IMR-90 (cell line): ENCODE measurements at regions not wholly inside any gene's neighbourhood (a gene's known extent, or its start where the extent isn't known, plus 50 kb on each side); places are given as distances from the start of the nearest gene placed in this dataset.

Experiments used
- ATAC-seq: fragments of 200-7000 bp; cut with Tn5 transposase; 2 replicates; pipeline ENCODE4 v1.9.1; 2020; ENCODE audit warnings: low read depth, mild to moderate bottlenecking, moderate library complexity
- BruUV-seq: library from RNA; stranded (reverse); fragments of 400-500 nt; replicated peaks from 2 replicates; lab custom pipeline; 2021; lab: Mats Ljungman, UMichigan
- CTCF ChIA-PET: fragments of 300-600 bp; formaldehyde crosslinking; extraction: SDS; loops from one replicate; lab custom pipeline; 2021; ENCODE audit warnings: antibody characterized with exemption; lab: Yijun Ruan, JAX
- POLR2A ChIA-PET: fragments of 300-600 bp; sonication (Branson Sonifier 250); formaldehyde crosslinking; loops from one replicate; lab custom pipeline; 2022; ENCODE audit warnings: antibody characterized with exemption; ENCODE audit not compliant: unreplicated experiment; lab: Charles Lee
- DNase-seq: peaks from one replicate; pipeline ENCODE4 v3.0.0; 2013
- H2AFZ ChIP-seq: replicated peaks from 2 replicates; pipeline ENCODE3; 2013; ENCODE audit warnings: low read length, mild to moderate bottlenecking; ENCODE audit not compliant: poor library complexity
- H2AK5ac ChIP-seq: 2 replicates; pipeline ENCODE4 v1.6.1; 2013; ENCODE audit warnings: low read depth, low read length, inconsistent platforms
- H2AK9ac ChIP-seq: replicated peaks from 2 replicates; pipeline ENCODE3; 2013; ENCODE audit warnings: mild to moderate bottlenecking, low read depth, low read length, moderate library complexity; ENCODE audit not compliant: poor library complexity
- H2BK120ac ChIP-seq: 2 replicates; pipeline ENCODE4 v1.6.1; 2013; ENCODE audit warnings: low read depth, low read length, inconsistent platforms
- H2BK15ac ChIP-seq: 3 replicates; pipeline ENCODE4 v1.6.1; 2013; ENCODE audit warnings: low read depth, low read length, inconsistent platforms
- H2BK20ac ChIP-seq: 2 replicates; pipeline ENCODE4 v1.6.1; 2013; ENCODE audit warnings: low read depth, mild to moderate bottlenecking, inconsistent platforms, low read length, moderate library complexity
- H2BK5ac ChIP-seq: 2 replicates; pipeline ENCODE4 v1.6.1; 2013; ENCODE audit warnings: mild to moderate bottlenecking, low read depth, low read length, inconsistent platforms; ENCODE audit not compliant: poor library complexity, severe bottlenecking
- H3K14ac ChIP-seq: replicated peaks from 2 replicates; pipeline ENCODE4 v1.6.1; 2013; ENCODE audit warnings: low read depth, low read length, inconsistent platforms
- H3K18ac ChIP-seq: 2 replicates; pipeline ENCODE4 v1.6.1; 2013; ENCODE audit warnings: low read depth, low read length, control low read depth
- H3K23ac ChIP-seq: 2 replicates; pipeline ENCODE4 v1.6.1; 2013; ENCODE audit warnings: low read depth, low read length, inconsistent platforms
- H3K27ac ChIP-seq: 2 replicates; pipeline ENCODE4 v1.5.1; 2013; ENCODE audit warnings: mild to moderate bottlenecking, control low read depth, low read length; ENCODE audit not compliant: insufficient read depth
- H3K27me3 ChIP-seq: 2 replicates; pipeline ENCODE4 v1.6.1; 2013; ENCODE audit warnings: low read length; ENCODE audit not compliant: control insufficient read depth, insufficient read depth
- H3K36me3 ChIP-seq: 2 replicates; pipeline ENCODE4 v1.6.1; 2013; ENCODE audit warnings: low read length, mixed read lengths; ENCODE audit not compliant: control insufficient read depth, insufficient read depth
- H3K4ac ChIP-seq: 2 replicates; pipeline ENCODE4 v1.6.1; 2013; ENCODE audit warnings: low read depth, low read length, inconsistent platforms
- H3K4me1 ChIP-seq: 2 replicates; pipeline ENCODE4 v1.6.1; 2013; ENCODE audit warnings: low read length, mixed read lengths; ENCODE audit not compliant: control insufficient read depth, insufficient read depth
- H3K4me2 ChIP-seq: 2 replicates; pipeline ENCODE4 v1.6.1; 2013; ENCODE audit warnings: low read depth, mild to moderate bottlenecking, control low read depth, low read length, moderate library complexity
- H3K4me3 ChIP-seq: 2 replicates; pipeline ENCODE4 v1.5.1; 2013; ENCODE audit warnings: low read depth, mild to moderate bottlenecking, control low read depth, low read length, moderate library complexity; ENCODE audit not compliant: insufficient read depth
- H3K56ac ChIP-seq: 2 replicates; pipeline ENCODE4 v1.6.1; 2013; ENCODE audit warnings: low read length, inconsistent platforms; ENCODE audit not compliant: insufficient read depth; ENCODE audit errors: extremely low read depth
- H3K79me1 ChIP-seq, 2 experiments: 2 replicates each; pipeline ENCODE4 v1.6.1; 2013; ENCODE audit warnings: low read length in 2 of 2, inconsistent platforms in 1 of 2, low read depth in 1 of 2
- H3K9ac ChIP-seq: 2 replicates; pipeline ENCODE4 v1.6.1; 2013; ENCODE audit warnings: low read depth, low read length, control low read depth
- H3K9me1 ChIP-seq: 2 replicates; pipeline ENCODE4 v1.6.1; 2013; ENCODE audit warnings: low read length, inconsistent platforms; ENCODE audit not compliant: insufficient read depth
- H3K9me3 ChIP-seq: 2 replicates; pipeline ENCODE4 v1.6.1; 2013; ENCODE audit warnings: low read length; ENCODE audit not compliant: control insufficient read depth, insufficient read depth
- H4K20me1 ChIP-seq: 2 replicates; pipeline ENCODE4 v1.6.1; 2013; ENCODE audit warnings: low read length, inconsistent platforms; ENCODE audit not compliant: insufficient read depth
- H4K5ac ChIP-seq: 2 replicates; pipeline ENCODE4 v1.6.1; 2013; ENCODE audit warnings: mild to moderate bottlenecking, low read depth, low read length, control low read depth
- H4K8ac ChIP-seq, 2 experiments: 2 replicates each; pipeline ENCODE4 v1.6.1; 2013; ENCODE audit warnings: low read depth in 2 of 2, low read length in 2 of 2, control low read depth in 1 of 2, inconsistent platforms in 1 of 2
- H4K91ac ChIP-seq: 2 replicates; pipeline ENCODE4 v1.6.1; 2013; ENCODE audit warnings: low read depth, low read length, inconsistent platforms; ENCODE audit not compliant: insufficient read depth
- CTCF ChIP-seq: conservative IDR thresholded peaks from 2 replicates; pipeline ENCODE4 v1.5.1; 2012; ENCODE audit warnings: mild to moderate bottlenecking, low read depth, low read length, improper control_type of control experiment
- WGBS, 2 experiments: methylation state at CpG; one replicate each; pipeline versions ENCODE4 v1.1.5 to v1.1.7; 2013; ENCODE audit warnings: missing lambda C conversion rate in 2 of 2; ENCODE audit not compliant: insufficient read length in 1 of 2; ENCODE audit errors: extremely low coverage in 2 of 2; 5-methylcytosine and 5-hydroxymethylcytosine counted together
- dilution Hi-C: fragments of 300-500 bp; cut with HindIII; formaldehyde crosslinking; loops from one replicate; pipeline ENCODE4 v1.14.3; 2018; ENCODE audit warnings: low sequenced_read_pairs; ENCODE audit not compliant: unreplicated experiment
- in situ Hi-C: fragments of 300-500 bp; cut with MboI; formaldehyde crosslinking; loops from 3 replicates; pipeline ENCODE4 v1.14.3; 2019; ENCODE audit warnings: low sequenced_read_pairs, inconsistent platforms, mixed read lengths
- intact Hi-C: fragments of 100-400 bp; cut with micrococcal nuclease; formaldehyde crosslinking; loops from 2 replicates; pipeline ENCODE4 v1.10.0; 2022

- H3K79me1 ChIP-seq, result no peaks in the 10 kb centered on the region
- H3K56ac ChIP-seq, result no peak overlapping the region
- no peak overlapping the region for H2BK20ac ChIP-seq
- no peak overlapping the region for H2BK5ac ChIP-seq
- H3K27me3 ChIP-seq, result no peaks in the 10 kb centered on the region
- in situ Hi-C loops, result no loop called here
- ATAC-seq, result no peak
- TF ChIP-seq CTCF, result no peak
- no peaks in the 10 kb centered on the region for H4K20me1 ChIP-seq
- no peak overlapping the region for H3K18ac ChIP-seq
- H4K91ac ChIP-seq, result no peak overlapping the region
- H3K36me3 ChIP-seq, result no peaks in the 10 kb centered on the region
- no peak overlapping the region for H2AK9ac ChIP-seq
- H4K8ac ChIP-seq, result no peak overlapping the region
- H2AFZ ChIP-seq, result no peak overlapping the region
- ChIA-PET CTCF (no interaction called here), POLR2A (no interaction called here)
- H3K4me2 ChIP-seq, result no peak overlapping the region
- H2BK120ac ChIP-seq, result no peak overlapping the region
- no peak overlapping the region for H3K9ac ChIP-seq
- intact Hi-C loops, result no loop called here
- no CpG with 5 or more reads among the region's 1 CpG for WGBS, 2 experiments
- H4K5ac ChIP-seq, result no peak overlapping the region
- H3K14ac ChIP-seq, result no peak overlapping the region
- H3K27ac ChIP-seq, result no peak overlapping the region
- no peak overlapping the region for H3K4me3 ChIP-seq
- BruUV-seq, result no TSS peak
- H3K23ac ChIP-seq, result no peak overlapping the region
- H2AK5ac ChIP-seq, result no peak overlapping the region
- dilution Hi-C loops, result no loop called here
- no peak for DNase-seq
- no peaks in the 10 kb centered on the region for H3K4me1 ChIP-seq
- peaks cover 2% of the 10 kb centered on the region; the same call in 1 of the 2 replicates for H3K9me3 ChIP-seq
- H3K9me1 ChIP-seq, result no peaks in the 10 kb centered on the region
- H2BK15ac ChIP-seq, result no peak overlapping the region
- no peak overlapping the region for H3K4ac ChIP-seq
Measured at GRCh38 chr6:94130478-94130877, 711.1 kb upstream of the EPHA7 start.
